B cell (primary cell): ENCODE measurements at regions not wholly inside any gene's neighbourhood (a gene's known extent, or its start where the extent isn't known, plus 50 kb on each side); places are given as distances from the start of the nearest gene placed in this dataset.

Experiments
- EZH2 ChIP-seq: IDR thresholded peaks from 2 replicates; pipeline ENCODE4 v1.6.1; 2012; ENCODE audit warnings: borderline replicate concordance, low read depth, mild to moderate bottlenecking, moderate library complexity, low read length; ENCODE audit not compliant: insufficient read depth, poor library complexity, severe bottlenecking
- TF ChIP-seq, protein P1 (sequence below): fragments of 200-600 bp; IDR thresholded peaks from one replicate; pipeline ENCODE4 v1.8.0; 2022; ENCODE audit warnings: antibody characterized with exemption, mild to moderate bottlenecking

DNA sequence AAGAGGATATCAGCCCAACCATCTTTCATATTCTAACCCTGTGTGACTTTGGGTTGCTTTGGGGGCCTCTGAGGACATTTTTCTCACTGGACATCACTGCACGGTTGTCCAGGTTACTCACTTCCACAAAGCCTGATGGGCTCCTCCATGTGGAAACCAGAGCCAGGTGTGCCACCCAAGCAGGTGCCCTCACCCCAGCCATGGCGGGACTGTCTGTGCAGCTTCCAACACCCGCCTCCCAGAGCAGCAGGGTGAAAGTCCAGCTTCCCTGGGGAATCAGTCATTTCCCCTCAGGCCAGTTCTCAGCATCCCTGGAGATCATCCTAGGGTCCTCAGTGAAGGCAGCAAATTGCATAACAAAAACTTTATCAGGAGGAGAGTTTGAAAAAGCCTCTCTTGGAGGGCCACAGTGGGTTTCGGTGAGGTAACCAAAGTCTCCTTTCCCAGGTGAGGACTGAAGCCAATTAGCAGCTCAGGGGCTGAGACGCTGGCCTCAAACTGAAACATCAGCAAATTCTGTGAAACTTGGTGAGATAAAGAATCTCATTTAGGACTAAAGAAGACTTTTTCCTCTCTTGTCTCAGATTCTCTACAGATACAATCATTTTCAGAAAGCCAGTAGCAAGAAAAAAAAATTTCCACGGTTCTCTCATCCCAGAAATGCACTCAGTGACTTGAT is 289.6 kb upstream of the CDH4 start:
- no peak for TF ChIP-seq EZH2
- TF ChIP-seq, protein P1, sequence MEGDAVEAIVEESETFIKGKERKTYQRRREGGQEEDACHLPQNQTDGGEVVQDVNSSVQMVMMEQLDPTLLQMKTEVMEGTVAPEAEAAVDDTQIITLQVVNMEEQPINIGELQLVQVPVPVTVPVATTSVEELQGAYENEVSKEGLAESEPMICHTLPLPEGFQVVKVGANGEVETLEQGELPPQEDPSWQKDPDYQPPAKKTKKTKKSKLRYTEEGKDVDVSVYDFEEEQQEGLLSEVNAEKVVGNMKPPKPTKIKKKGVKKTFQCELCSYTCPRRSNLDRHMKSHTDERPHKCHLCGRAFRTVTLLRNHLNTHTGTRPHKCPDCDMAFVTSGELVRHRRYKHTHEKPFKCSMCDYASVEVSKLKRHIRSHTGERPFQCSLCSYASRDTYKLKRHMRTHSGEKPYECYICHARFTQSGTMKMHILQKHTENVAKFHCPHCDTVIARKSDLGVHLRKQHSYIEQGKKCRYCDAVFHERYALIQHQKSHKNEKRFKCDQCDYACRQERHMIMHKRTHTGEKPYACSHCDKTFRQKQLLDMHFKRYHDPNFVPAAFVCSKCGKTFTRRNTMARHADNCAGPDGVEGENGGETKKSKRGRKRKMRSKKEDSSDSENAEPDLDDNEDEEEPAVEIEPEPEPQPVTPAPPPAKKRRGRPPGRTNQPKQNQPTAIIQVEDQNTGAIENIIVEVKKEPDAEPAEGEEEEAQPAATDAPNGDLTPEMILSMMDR = no peak
